ENCODE measurements at regions not wholly inside any gene's neighbourhood (a gene's known extent, or its start where the extent isn't known, plus 50 kb on each side); places are given as distances from the start of the nearest gene placed in this dataset.

DNA sequence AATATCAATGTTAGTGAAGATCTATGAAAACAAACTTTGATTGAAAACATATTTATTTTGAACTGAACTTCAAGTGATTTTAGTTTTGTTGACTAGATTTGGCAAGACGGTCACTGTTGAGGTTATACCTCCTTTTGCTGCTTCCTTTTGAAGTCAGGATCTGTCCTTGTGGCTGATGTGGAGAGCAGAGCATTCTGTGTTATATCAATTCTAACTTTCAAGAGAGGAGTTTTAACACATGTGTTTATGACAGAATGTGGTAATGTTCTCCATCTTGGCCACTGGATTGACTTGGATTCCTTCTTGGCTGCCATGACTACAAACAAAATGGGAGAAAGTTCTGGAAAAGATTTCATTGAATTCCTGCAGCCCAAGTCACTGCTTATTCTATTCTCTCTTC, 104.0 kb upstream of the ACTBL2 start:
- Histone ChIP-seq H3K9me3 (no peaks in the 10 kb centered on the region), H3K4me1 (no peaks in the 10 kb centered on the region), H3K4me3 (ENCODE audit: low read depth, low read length) (no peak overlapping the region), H3K36me3 (no peaks in the 10 kb centered on the region), H3K27me3 (no peaks in the 10 kb centered on the region)
- TF ChIP-seq, protein P1, sequence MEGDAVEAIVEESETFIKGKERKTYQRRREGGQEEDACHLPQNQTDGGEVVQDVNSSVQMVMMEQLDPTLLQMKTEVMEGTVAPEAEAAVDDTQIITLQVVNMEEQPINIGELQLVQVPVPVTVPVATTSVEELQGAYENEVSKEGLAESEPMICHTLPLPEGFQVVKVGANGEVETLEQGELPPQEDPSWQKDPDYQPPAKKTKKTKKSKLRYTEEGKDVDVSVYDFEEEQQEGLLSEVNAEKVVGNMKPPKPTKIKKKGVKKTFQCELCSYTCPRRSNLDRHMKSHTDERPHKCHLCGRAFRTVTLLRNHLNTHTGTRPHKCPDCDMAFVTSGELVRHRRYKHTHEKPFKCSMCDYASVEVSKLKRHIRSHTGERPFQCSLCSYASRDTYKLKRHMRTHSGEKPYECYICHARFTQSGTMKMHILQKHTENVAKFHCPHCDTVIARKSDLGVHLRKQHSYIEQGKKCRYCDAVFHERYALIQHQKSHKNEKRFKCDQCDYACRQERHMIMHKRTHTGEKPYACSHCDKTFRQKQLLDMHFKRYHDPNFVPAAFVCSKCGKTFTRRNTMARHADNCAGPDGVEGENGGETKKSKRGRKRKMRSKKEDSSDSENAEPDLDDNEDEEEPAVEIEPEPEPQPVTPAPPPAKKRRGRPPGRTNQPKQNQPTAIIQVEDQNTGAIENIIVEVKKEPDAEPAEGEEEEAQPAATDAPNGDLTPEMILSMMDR (IDR thresholded peaks at IDR 0.05; ENCODE audit: low read depth, low read length), result no peak
- DNase-seq, result no peak

DNA sequence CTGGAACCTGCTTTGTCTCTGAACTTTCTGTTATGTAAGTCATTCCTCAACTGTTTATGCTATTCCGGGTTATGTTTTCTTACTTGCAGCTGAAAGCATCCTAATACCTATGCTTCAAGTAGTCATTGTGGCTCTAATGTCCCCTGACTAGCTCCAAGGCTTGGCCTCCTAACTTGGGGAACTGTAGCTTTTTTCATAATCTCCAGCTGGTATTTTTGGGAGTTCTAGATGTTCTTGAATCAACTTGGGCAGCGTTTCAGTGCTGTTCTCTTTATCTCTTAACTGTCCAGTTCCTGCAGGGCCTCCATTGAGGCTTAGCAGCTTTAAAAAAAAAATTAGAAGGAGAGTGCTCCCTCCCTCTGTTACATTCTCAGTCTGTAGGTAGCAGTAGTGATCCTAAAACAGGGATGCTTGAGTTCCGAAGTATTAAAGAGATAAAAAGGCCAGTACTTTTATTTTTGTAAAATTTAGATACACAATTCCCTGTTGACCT, 100.0 kb upstream of the ACTBL2 start:
- Histone ChIP-seq H3K9me3 (no peaks in the 10 kb centered on the region), H3K4me1 (no peaks in the 10 kb centered on the region), H3K4me3 (ENCODE audit: low read depth, low read length) (no peak overlapping the region), H3K36me3 (no peaks in the 10 kb centered on the region), H3K27me3 (no peaks in the 10 kb centered on the region)
- TF ChIP-seq, protein P1 (IDR thresholded peaks at IDR 0.05; ENCODE audit: low read depth, low read length), result no peak
- DNase-seq, result no peak

DNA sequence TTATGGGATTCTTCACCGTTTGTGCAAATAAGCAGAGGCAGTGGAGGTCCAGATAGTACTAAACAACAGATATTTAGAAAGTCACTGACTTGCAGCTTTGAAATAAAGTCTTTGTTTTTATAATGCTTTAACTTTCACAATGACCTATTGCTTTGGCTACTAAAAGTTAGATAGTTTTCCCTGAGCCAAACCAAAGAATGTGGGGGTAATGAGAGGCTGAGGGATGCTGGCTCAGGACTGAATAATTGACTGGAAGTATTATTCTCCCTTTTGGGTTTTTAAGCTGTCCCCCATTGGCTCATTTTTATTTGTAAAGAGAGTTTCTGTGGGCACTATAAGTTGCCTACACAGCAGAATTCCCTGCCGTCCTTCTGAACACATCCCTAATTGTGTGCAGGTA, 99.2 kb upstream of the ACTBL2 start:
- Histone ChIP-seq H3K4me3 (ENCODE audit: low read depth, low read length) (no peak overlapping the region), H3K9me3 (no peaks in the 10 kb centered on the region), H3K27me3 (no peaks in the 10 kb centered on the region), H3K36me3 (no peaks in the 10 kb centered on the region), H3K4me1 (no peaks in the 10 kb centered on the region)
- TF ChIP-seq, protein P1 (IDR thresholded peaks at IDR 0.05; ENCODE audit: low read depth, low read length), result no peak
- DNase-seq, result no peak

DNA sequence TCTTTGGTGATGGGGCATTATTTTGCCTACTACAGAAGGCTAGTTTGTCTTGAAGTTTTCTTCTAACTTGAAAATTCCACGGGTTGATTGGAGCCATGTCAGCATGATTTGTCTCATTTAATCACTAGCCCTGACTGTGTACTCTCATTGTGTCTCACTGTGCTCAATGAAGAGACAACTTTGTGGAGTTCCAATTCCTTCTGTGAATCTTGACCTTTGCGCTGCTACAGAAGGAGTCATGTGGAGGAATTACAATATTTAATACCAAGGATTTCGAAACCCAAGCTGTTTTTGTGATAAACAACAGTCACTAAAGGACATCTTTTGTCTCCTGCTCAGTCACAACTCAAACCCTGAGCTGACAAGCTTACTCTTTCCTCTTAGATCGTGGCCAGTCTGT, 98.6 kb upstream of the ACTBL2 start:
- Histone ChIP-seq H3K9me3 (no peaks in the 10 kb centered on the region), H3K4me1 (no peaks in the 10 kb centered on the region), H3K4me3 (ENCODE audit: low read depth, low read length) (no peak overlapping the region), H3K27me3 (no peaks in the 10 kb centered on the region), H3K36me3 (no peaks in the 10 kb centered on the region)
- TF ChIP-seq, protein P1 (IDR thresholded peaks at IDR 0.05; ENCODE audit: low read depth, low read length), result no peak
- DNase-seq, result no peak

DNA sequence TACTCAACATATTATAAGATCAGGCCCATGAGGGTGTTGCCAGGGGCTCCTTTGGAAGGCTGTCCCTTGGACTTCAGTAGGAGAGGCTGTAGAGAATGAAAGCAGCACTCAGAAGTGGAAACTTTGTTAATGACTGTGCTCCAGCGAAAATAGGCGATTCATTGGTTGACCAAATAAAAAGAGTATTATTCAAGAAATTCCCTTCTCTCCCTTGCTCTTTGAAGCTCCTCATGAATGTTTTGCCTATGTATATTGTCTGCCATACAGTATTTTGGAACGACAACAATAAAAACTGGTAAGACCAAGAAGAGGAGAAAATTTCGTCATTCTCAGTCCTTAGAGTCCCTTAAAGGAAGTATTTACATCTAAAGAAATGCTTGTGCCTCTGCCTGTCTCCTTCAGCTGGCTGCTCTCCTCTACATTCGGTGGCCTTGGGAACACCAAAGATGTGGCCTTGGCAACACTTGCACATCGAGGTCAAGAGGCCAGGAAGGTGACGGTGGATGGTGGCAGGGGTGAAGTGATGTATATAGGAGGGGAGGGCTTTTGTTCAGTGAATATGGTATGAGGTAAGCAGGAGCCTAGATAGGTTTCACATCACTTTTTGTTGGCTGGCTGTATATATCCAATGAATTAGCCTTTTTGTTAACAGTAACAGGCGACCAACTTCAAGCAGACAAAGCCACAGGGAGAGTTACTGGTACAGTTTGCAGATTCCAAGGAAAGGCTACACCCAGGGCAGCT, 95.0 kb upstream of the ACTBL2 start:
- TF ChIP-seq, protein P1 (IDR thresholded peaks at IDR 0.05; ENCODE audit: low read depth, low read length), result no peak
- no peak for DNase-seq

DNA sequence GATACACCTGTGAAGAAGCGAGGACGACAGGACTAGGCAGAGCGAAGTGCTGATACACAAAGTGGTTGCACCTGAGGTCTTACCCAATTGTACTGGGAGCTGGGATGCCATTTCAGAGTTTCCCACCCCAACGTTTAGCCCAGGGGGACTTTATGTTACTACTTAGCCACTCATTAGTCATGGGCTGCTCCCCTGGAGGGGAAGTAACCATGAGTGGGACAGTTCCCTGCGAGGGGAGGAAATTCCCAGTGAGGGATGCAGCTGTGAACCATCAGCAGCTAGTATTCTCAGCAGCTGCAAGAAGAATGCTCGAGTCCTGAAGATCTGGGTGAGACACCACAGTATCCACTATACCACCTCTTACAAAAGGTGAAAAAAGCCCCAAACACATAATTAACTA, 93.7 kb upstream of the ACTBL2 start:
- Histone ChIP-seq H3K27me3 (no peaks in the 10 kb centered on the region), H3K36me3 (no peaks in the 10 kb centered on the region), H3K4me1 (no peaks in the 10 kb centered on the region), H3K4me3 (ENCODE audit: low read depth, low read length) (no peak overlapping the region; the same call in 1 of the 2 replicates), H3K9me3 (no peaks in the 10 kb centered on the region)
- DNase-seq, result no peak
- TF ChIP-seq, protein P1 (IDR thresholded peaks at IDR 0.05; ENCODE audit: low read depth, low read length), result no peak

More for the DNA sequence above, 95.0 kb upstream of the ACTBL2 start:
- Histone ChIP-seq H3K27me3 (no peaks in the 10 kb centered on the region), H3K9me3 (no peaks in the 10 kb centered on the region), H3K36me3 (no peaks in the 10 kb centered on the region), H3K4me1 (no peaks in the 10 kb centered on the region), H3K4me3 (ENCODE audit: low read depth, low read length) (no peak overlapping the region)
